GM12878 (cell line): ENCODE measurements at regions not wholly inside any gene's neighbourhood (a gene's known extent, or its start where the extent isn't known, plus 50 kb on each side); places are given as distances from the start of the nearest gene placed in this dataset.

ENCODE experiments used
- ATAC-seq: fragments of 200-7000 bp; cut with Tn5 transposase; 3 replicates; pipeline ENCODE4 v1.9.1; 2020; ENCODE audit warnings: mild to moderate bottlenecking, moderate library complexity
- BruUV-seq: library from RNA; stranded (reverse); fragments of 400-500 nt; replicated peaks from 2 replicates; lab custom pipeline; 2021; lab: Mats Ljungman, UMichigan
- CTCF ChIA-PET: fragments of 300-600 bp; sonication (Branson Sonifier 250); formaldehyde crosslinking; extraction: SDS; loops from one replicate; lab custom pipeline; 2021; ENCODE audit warnings: inconsistent platforms; lab: Yijun Ruan, JAX
- POLR2A ChIA-PET: fragments of 350-600 bp; formaldehyde crosslinking; extraction: SDS; loops from one replicate; lab custom pipeline; 2021; ENCODE audit warnings: inconsistent platforms; lab: Charles Lee
- RAD21 ChIA-PET: fragments of 300-600 bp; sonication (Branson Sonifier 250); formaldehyde crosslinking; loops from one replicate; lab custom pipeline; 2023; ENCODE audit warnings: antibody characterized with exemption; ENCODE audit not compliant: unreplicated experiment; lab: Charles Lee
- SMC1A ChIA-PET: fragments of 300-600 bp; sonication (Branson Sonifier 250); formaldehyde crosslinking; loops from one replicate; lab custom pipeline; 2023; ENCODE audit not compliant: unreplicated experiment, uncharacterized antibody; lab: Charles Lee
- DNase-seq: peaks from one replicate; pipeline ENCODE4 v3.0.0-alpha.2; 2011; ENCODE audit warnings: low read depth, low spot score
- FAIRE-seq: peaks from 3 replicates; lab custom pipeline; 2011; peaks lifted over from hg19 to GRCh38; lab: Jason Lieb, UNC
- H2AFZ ChIP-seq: 2 replicates; pipeline ENCODE4 v1.6.0; 2011; ENCODE audit warnings: low read depth, low read length, control low read depth; ENCODE audit not compliant: control insufficient read depth
- H3K27ac ChIP-seq: 2 replicates; pipeline ENCODE4 v1.5.1; 2011; ENCODE audit warnings: control low read depth; ENCODE audit not compliant: control insufficient read depth, insufficient read depth
- H3K27me3 ChIP-seq, 2 experiments: replicated peaks in 1 of 2; 2 replicates each; pipeline versions ENCODE4 v1.6.0 to v1.6.1; 2011; ENCODE audit warnings: low read length in 1 of 2; ENCODE audit not compliant: control insufficient read depth in 2 of 2, insufficient read depth in 2 of 2
- H3K36me3 ChIP-seq, 2 experiments: 2 replicates each; pipeline ENCODE4 v1.5.1; 2011; ENCODE audit warnings: low read length in 1 of 2; ENCODE audit not compliant: control insufficient read depth in 2 of 2, insufficient read depth in 2 of 2
- H3K4me1 ChIP-seq: 2 replicates; pipeline ENCODE4 v1.6.1; 2011; ENCODE audit warnings: mild to moderate bottlenecking, low read length, moderate library complexity, mixed read lengths; ENCODE audit not compliant: control insufficient read depth, insufficient read depth
- H3K4me2 ChIP-seq: 2 replicates; pipeline ENCODE4 v1.6.0; 2011; ENCODE audit warnings: control low read depth; ENCODE audit not compliant: control insufficient read depth, insufficient read depth
- H3K4me3 ChIP-seq: fragments of 200-600 bp; sonication (generic); 2 replicates; pipeline ENCODE4 v1.5.1; 2016
- H3K79me2 ChIP-seq: 2 replicates; pipeline ENCODE4 v1.6.0; 2011; ENCODE audit warnings: low read length; ENCODE audit not compliant: control insufficient read depth, insufficient read depth
- H3K9ac ChIP-seq: 2 replicates; pipeline ENCODE4 v1.8.0; 2011; ENCODE audit warnings: low read length, control low read depth, mixed read lengths; ENCODE audit not compliant: control insufficient read depth, insufficient read depth
- H3K9me3 ChIP-seq: replicated peaks from 3 replicates; pipeline ENCODE4 v1.5.1; 2011; ENCODE audit warnings: mild to moderate bottlenecking, low read length; ENCODE audit not compliant: control insufficient read depth, insufficient read depth
- H4K20me1 ChIP-seq: 2 replicates; pipeline ENCODE4 v1.6.0; 2011; ENCODE audit not compliant: control insufficient read depth, insufficient read depth
- BCL11A ChIP-seq: IDR thresholded peaks from 2 replicates; pipeline ENCODE4 v1.6.1; 2011; ENCODE audit warnings: low read depth, low read length
- E4F1 ChIP-seq: fragments of 450-650 bp; IDR thresholded peaks from 2 replicates; pipeline ENCODE4 v1.6.1; 2018; ENCODE audit warnings: borderline replicate concordance, mild to moderate bottlenecking; ENCODE audit not compliant: partially characterized antibody
- HCFC1 ChIP-seq: fragments of 150-350 bp; IDR thresholded peaks from 2 replicates; pipeline ENCODE4 v1.6.1; 2014; ENCODE audit warnings: low read length
- HDAC2 ChIP-seq: fragments of 200-600 bp; sonication (generic); IDR thresholded peaks from 2 replicates; pipeline ENCODE4 v1.6.1; 2017
- MAX ChIP-seq: IDR thresholded peaks from 2 replicates; pipeline ENCODE4 v1.6.1; 2012; ENCODE audit warnings: low read depth, low read length, improper control_type of control experiment
- MTA2 ChIP-seq: fragments of 450-650 bp; IDR thresholded peaks from 2 replicates; pipeline ENCODE4 v1.6.1; 2016; ENCODE audit warnings: low read depth, mild to moderate bottlenecking, moderate library complexity
- PML ChIP-seq: IDR thresholded peaks from 2 replicates; pipeline ENCODE4 v1.6.1; 2012; ENCODE audit warnings: low read length, inconsistent platforms
- RBBP5 ChIP-seq: fragments of 200-600 bp; sonication (generic); conservative IDR thresholded peaks from 2 replicates; pipeline ENCODE4 v1.6.1; 2016
- SMAD1 ChIP-seq: fragments of 450-650 bp; IDR thresholded peaks from 2 replicates; pipeline ENCODE4 v1.6.1; 2018; ENCODE audit warnings: mild to moderate bottlenecking, low read depth; ENCODE audit not compliant: partially characterized antibody
- SMARCA5 ChIP-seq: fragments of 450-650 bp; IDR thresholded peaks from 2 replicates; pipeline ENCODE4 v1.6.1; 2017; ENCODE audit warnings: mild to moderate bottlenecking
- SMC3 ChIP-seq: IDR thresholded peaks from 2 replicates; pipeline ENCODE4 v1.6.1; 2011; ENCODE audit warnings: low read length, improper control_type of control experiment, borderline replicate concordance
- STAT3 ChIP-seq: IDR thresholded peaks from 2 replicates; pipeline ENCODE4 v1.6.1; 2011; ENCODE audit warnings: low read depth, low read length, improper control_type of control experiment
- USF2 ChIP-seq: IDR thresholded peaks from 2 replicates; pipeline ENCODE4 v1.6.1; 2011; ENCODE audit warnings: low read depth, low read length, improper control_type of control experiment, borderline replicate concordance
- ZNF207 ChIP-seq: fragments of 450-650 bp; IDR thresholded peaks from 2 replicates; pipeline ENCODE4 v1.6.1; 2014; ENCODE audit warnings: antibody characterized with exemption, mild to moderate bottlenecking, borderline replicate concordance
- WGBS: methylation state at CpG from one replicate; pipeline ENCODE4 v1.1.6; 2016; ENCODE audit warnings: low lambda C conversion rate; ENCODE audit not compliant: insufficient replicate concordance, insufficient coverage; ENCODE audit errors: missing lambda C conversion rate; 5-methylcytosine and 5-hydroxymethylcytosine counted together
- in situ Hi-C: fragments of 300-500 bp; cut with MboI; formaldehyde crosslinking; loops from 9 replicates; pipeline ENCODE4 v1.14.3; 2018; ENCODE audit warnings: mixed read lengths
- intact Hi-C: fragments of 100-400 bp; cut with micrococcal nuclease; formaldehyde crosslinking; loops from one replicate; pipeline ENCODE4 v1.14.2; 2022; ENCODE audit not compliant: unreplicated experiment
- TF ChIP-seq, protein P1 (sequence below): fragments of 450-650 bp; formaldehyde crosslinking; IDR thresholded peaks from 2 replicates; pipeline ENCODE4 v1.4.0; 2022; ENCODE audit warnings: mild to moderate bottlenecking, moderate library complexity
- TF ChIP-seq, protein P2 (sequence below): IDR thresholded peaks from 2 replicates; pipeline ENCODE4 v1.6.1; 2012; ENCODE audit warnings: low read depth, low read length, improper control_type of control experiment

GRCh38 chr6:21420926-21421325 lies 172.6 kb upstream of the SOX4 start:
- Histone ChIP-seq H4K20me1 (no peaks in the 10 kb centered on the region), H3K27me3 (no peaks in the 10 kb centered on the region), H3K79me2 (no peaks in the 10 kb centered on the region), H3K9ac (no peak overlapping the region), H3K4me3 (no peak overlapping the region), H3K4me1 (no peaks in the 10 kb centered on the region), H3K36me3 (no peaks in the 10 kb centered on the region), H3K4me2 (no peak overlapping the region), H3K27ac (no peak overlapping the region), H2AFZ (no peak overlapping the region), H3K9me3 (no peaks in the 10 kb centered on the region)
- DNase-seq: no peak
- FAIRE-seq: no peak
- intact Hi-C loops: no loop called here
- ChIA-PET RAD21 (no interaction called here), POLR2A (no interaction called here), CTCF (no interaction called here), SMC1A (no interaction called here)
- no TSS peak for BruUV-seq
- in situ Hi-C loops: no loop called here
- 46% methylated on average over 6 of the region's 6 CpGs for WGBS
- TF ChIP-seq BCL11A (no peak), STAT3 (no peak), HCFC1 (no peak), MAX (no peak), ZNF207 (no peak), SMAD1 (no peak), E4F1 (no peak), SMC3 (no peak), HDAC2 (no peak), PML (no peak), USF2 (no peak), RBBP5 (no peak), SMARCA5 (no peak), MTA2 (no peak)
- TF ChIP-seq, protein P1, sequence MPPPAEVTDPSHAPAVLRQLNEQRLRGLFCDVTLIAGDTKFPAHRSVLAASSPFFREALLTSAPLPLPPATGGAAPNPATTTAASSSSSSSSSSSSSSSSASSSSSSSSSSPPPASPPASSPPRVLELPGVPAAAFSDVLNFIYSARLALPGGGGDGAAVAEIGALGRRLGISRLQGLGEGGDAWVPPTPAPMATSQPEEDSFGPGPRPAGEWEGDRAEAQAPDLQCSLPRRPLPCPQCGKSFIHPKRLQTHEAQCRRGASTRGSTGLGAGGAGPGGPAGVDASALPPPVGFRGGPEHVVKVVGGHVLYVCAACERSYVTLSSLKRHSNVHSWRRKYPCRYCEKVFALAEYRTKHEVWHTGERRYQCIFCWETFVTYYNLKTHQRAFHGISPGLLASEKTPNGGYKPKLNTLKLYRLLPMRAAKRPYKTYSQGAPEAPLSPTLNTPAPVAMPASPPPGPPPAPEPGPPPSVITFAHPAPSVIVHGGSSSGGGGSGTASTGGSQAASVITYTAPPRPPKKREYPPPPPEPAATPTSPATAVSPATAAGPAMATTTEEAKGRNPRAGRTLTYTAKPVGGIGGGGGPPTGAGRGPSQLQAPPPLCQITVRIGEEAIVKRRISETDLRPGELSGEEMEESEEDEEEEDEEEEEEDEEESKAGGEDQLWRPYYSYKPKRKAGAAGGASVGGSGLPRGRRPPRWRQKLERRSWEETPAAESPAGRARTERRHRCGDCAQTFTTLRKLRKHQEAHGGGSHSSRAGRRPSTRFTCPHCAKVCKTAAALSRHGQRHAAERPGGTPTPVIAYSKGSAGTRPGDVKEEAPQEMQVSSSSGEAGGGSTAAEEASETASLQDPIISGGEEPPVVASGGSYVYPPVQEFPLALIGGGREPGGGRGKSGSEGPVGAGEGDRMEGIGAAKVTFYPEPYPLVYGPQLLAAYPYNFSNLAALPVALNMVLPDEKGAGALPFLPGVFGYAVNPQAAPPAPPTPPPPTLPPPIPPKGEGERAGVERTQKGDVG: no peak
- TF ChIP-seq, protein P2, sequence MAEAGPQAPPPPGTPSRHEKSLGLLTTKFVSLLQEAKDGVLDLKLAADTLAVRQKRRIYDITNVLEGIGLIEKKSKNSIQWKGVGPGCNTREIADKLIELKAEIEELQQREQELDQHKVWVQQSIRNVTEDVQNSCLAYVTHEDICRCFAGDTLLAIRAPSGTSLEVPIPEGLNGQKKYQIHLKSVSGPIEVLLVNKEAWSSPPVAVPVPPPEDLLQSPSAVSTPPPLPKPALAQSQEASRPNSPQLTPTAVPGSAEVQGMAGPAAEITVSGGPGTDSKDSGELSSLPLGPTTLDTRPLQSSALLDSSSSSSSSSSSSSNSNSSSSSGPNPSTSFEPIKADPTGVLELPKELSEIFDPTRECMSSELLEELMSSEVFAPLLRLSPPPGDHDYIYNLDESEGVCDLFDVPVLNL: no peak
- ATAC-seq: no peak
